CD14-positive monocyte (primary cell): ENCODE measurements at regions not wholly inside any gene's neighbourhood (a gene's known extent, or its start where the extent isn't known, plus 50 kb on each side); places are given as distances from the start of the nearest gene placed in this dataset.

Source experiments
- DNase-seq, 3 donors: peaks; one replicate each; pipeline ENCODE4 v3.0.0-alpha.2; 2011 to 2022
- H2AFZ ChIP-seq: 2 replicates; pipeline ENCODE4 v1.6.0; 2012; ENCODE audit warnings: mild to moderate bottlenecking, low read depth, low read length, inconsistent platforms; ENCODE audit not compliant: insufficient read depth, poor library complexity, severe bottlenecking
- H3K27ac ChIP-seq, 2 donors: 1 replicate in 1 of 2; 2 replicates in 1 of 2; pipeline ENCODE4 v1.5.1; 2012 to 2013; ENCODE audit warnings: low read length in 2 of 2, control low read depth in 1 of 2, inconsistent platforms in 1 of 2, low read depth in 1 of 2, mild to moderate bottlenecking in 1 of 2
- H3K27me3 ChIP-seq, 2 donors: one replicate each; pipeline versions ENCODE4 v1.6.0 to v1.6.1; 2011 to 2013; ENCODE audit warnings: low read length in 2 of 2; ENCODE audit not compliant: control insufficient read depth in 2 of 2, insufficient read depth in 2 of 2
- H3K36me3 ChIP-seq, 2 donors: replicated peaks in 1 of 2; 1 replicate in 1 of 2; 2 replicates in 1 of 2; pipeline versions ENCODE4 v1.5.1 to v1.6.1; 2012 to 2013; ENCODE audit warnings: low read length in 2 of 2, control low read depth in 1 of 2, inconsistent platforms in 1 of 2, mild to moderate bottlenecking in 1 of 2; ENCODE audit not compliant: insufficient read depth in 2 of 2, control insufficient read depth in 1 of 2
- H3K4me1 ChIP-seq, 2 donors: 1 replicate in 1 of 2; 2 replicates in 1 of 2; pipeline versions ENCODE4 v1.5.1 to v1.6.1; 2012 to 2013; ENCODE audit warnings: low read length in 2 of 2, control low read depth in 1 of 2, inconsistent platforms in 1 of 2, mild to moderate bottlenecking in 1 of 2, moderate library complexity in 1 of 2; ENCODE audit not compliant: insufficient read depth in 2 of 2, control insufficient read depth in 1 of 2
- H3K4me2 ChIP-seq: replicated peaks from 2 replicates; pipeline ENCODE3; 2012; ENCODE audit warnings: low read length, moderate library complexity, mild to moderate bottlenecking; ENCODE audit not compliant: poor library complexity, severe bottlenecking; ENCODE audit errors: extremely low read depth
- H3K4me3 ChIP-seq, 3 experiments: fragments of 200-600 bp in 1 of 3; sonication (generic) in 1 of 3; replicated peaks in 1 of 3; 1 replicate in 2 of 3; 2 replicates in 1 of 3; pipeline ENCODE4 v1.5.1; 2011 to 2013; ENCODE audit warnings: low read length in 3 of 3, mild to moderate bottlenecking in 3 of 3, control low read depth in 2 of 3, low read depth in 2 of 3, inconsistent platforms in 1 of 3, moderate library complexity in 1 of 3
- H3K79me2 ChIP-seq: 2 replicates; pipeline ENCODE4 v1.6.0; 2012; ENCODE audit warnings: mild to moderate bottlenecking, control low read depth, inconsistent platforms, low read length, moderate library complexity; ENCODE audit not compliant: insufficient read depth
- H3K9ac ChIP-seq: 2 replicates; pipeline ENCODE4 v1.6.0; 2017; ENCODE audit warnings: low read length, mild to moderate bottlenecking; ENCODE audit not compliant: insufficient read depth, poor library complexity, severe bottlenecking
- H3K9me3 ChIP-seq, 2 donors: replicated peaks in 1 of 2; 1 replicate in 1 of 2; 2 replicates in 1 of 2; pipeline versions ENCODE4 v1.5.1 to v1.6.1; 2012 to 2013; ENCODE audit warnings: low read length in 2 of 2, control low read depth in 1 of 2; ENCODE audit not compliant: control insufficient read depth in 1 of 2, insufficient read depth in 1 of 2
- H4K20me1 ChIP-seq: 2 replicates; pipeline ENCODE4 v1.6.0; 2012; ENCODE audit warnings: mild to moderate bottlenecking, low read length, control low read depth, moderate library complexity; ENCODE audit not compliant: insufficient read depth
- H3K27ac Mint-ChIP-seq, 7 donors: one replicate each; pipeline ENCODE4 v1.8.0; 2020; ENCODE audit warnings: mild to moderate bottlenecking in 7 of 7, mixed read lengths in 7 of 7, moderate library complexity in 6 of 7, inconsistent platforms in 2 of 7
- H3K27me3 Mint-ChIP-seq, 3 donors: one replicate each; pipeline ENCODE4 v1.8.0; 2021 to 2022; ENCODE audit warnings: low read depth in 3 of 3, mild to moderate bottlenecking in 3 of 3, mixed read lengths in 3 of 3, moderate library complexity in 3 of 3, inconsistent platforms in 1 of 3
- H3K36me3 Mint-ChIP-seq, 2 donors: one replicate each; pipeline ENCODE4 v1.8.0; 2020; ENCODE audit warnings: mixed read lengths in 2 of 2, inconsistent platforms in 1 of 2, mild to moderate bottlenecking in 1 of 2
- H3K4me1 Mint-ChIP-seq: one replicate; pipeline ENCODE4 v1.8.0; 2020; ENCODE audit warnings: mild to moderate bottlenecking, mixed read lengths
- H3K4me3 Mint-ChIP-seq, 2 donors: one replicate each; pipeline ENCODE4 v1.8.0; 2020; ENCODE audit warnings: mild to moderate bottlenecking in 2 of 2, mixed read lengths in 2 of 2, moderate library complexity in 1 of 2
- H3K9me3 Mint-ChIP-seq, 7 donors: one replicate each; pipeline ENCODE4 v1.8.0; 2020 to 2022; ENCODE audit warnings: mixed read lengths in 7 of 7, mild to moderate bottlenecking in 6 of 7, moderate library complexity in 6 of 7, inconsistent platforms in 2 of 7
- CTCF ChIP-seq: fragments of 200-600 bp; IDR thresholded peaks from one replicate; pipeline ENCODE4 v1.8.0; 2022; ENCODE audit warnings: antibody characterized with exemption, mild to moderate bottlenecking
- WGBS: methylation state at CpG from one replicate; pipeline ENCODE4 v1.1.5; 2013; ENCODE audit warnings: missing lambda C conversion rate; ENCODE audit not compliant: insufficient coverage; 5-methylcytosine and 5-hydroxymethylcytosine counted together
- intact Hi-C, 2 donors: fragments of 100-400 bp; cut with micrococcal nuclease; formaldehyde crosslinking; loops; one replicate each; pipeline versions ENCODE4 v1.15.0 to v1.15.1; 2023

GRCh38 chr14:71296184-71296583 lies 388.9 kb downstream of the PCNX1 start:
- no peak overlapping the region for H3K27ac ChIP-seq

GRCh38 chr14:71300566-71301330 lies 393.5 kb downstream of the PCNX1 start:
- H3K27ac Mint-ChIP-seq = no peak overlapping the region
- H3K9me3 Mint-ChIP-seq = peaks cover 9 to 20% (median 14%) of the 10 kb centered on the region in 7 donors
- H3K36me3 Mint-ChIP-seq = peaks cover 0 to 2% of the 10 kb centered on the region in 2 donors
- no peak overlapping the region for H3K4me3 ChIP-seq
- H4K20me1 ChIP-seq = no peaks in the 10 kb centered on the region
- peaks cover 9 to 15% of the 10 kb centered on the region in 2 donors for H3K9me3 ChIP-seq
- H3K27me3 ChIP-seq = no peaks in the 10 kb centered on the region
- H3K36me3 ChIP-seq = no peaks in the 10 kb centered on the region
- 100% methylated on average over 1 of the region's 5 CpGs for WGBS
- H3K27me3 Mint-ChIP-seq = peaks cover 0 to 3% (median 0%) of the 10 kb centered on the region in 3 donors
- DNase-seq = no peak
- H3K4me2 ChIP-seq = no peak overlapping the region
- no peak overlapping the region for H3K27ac ChIP-seq
- no peak overlapping the region for H3K9ac ChIP-seq
- H2AFZ ChIP-seq = no peak overlapping the region
- no peaks in the 10 kb centered on the region for H3K4me1 Mint-ChIP-seq
- H3K79me2 ChIP-seq = no peaks in the 10 kb centered on the region
- H3K4me1 ChIP-seq = no peaks in the 10 kb centered on the region
- intact Hi-C loops = no loop called here
- no peak overlapping the region for H3K4me3 Mint-ChIP-seq
- TF ChIP-seq CTCF = no peak

More at GRCh38 chr14:71296184-71296583, 388.9 kb downstream of the PCNX1 start:
- Histone ChIP-seq H3K36me3 (no peaks in the 10 kb centered on the region), H4K20me1 (no peaks in the 10 kb centered on the region), H3K4me3 (no peak overlapping the region), H2AFZ (no peak overlapping the region), H3K9me3 (no peaks in the 10 kb centered on the region), H3K4me1 (peaks cover under 1% of the 10 kb centered on the region in 2 donors), H3K9ac (no peak overlapping the region), H3K27me3 (no peaks in the 10 kb centered on the region), H3K4me2 (no peak overlapping the region), H3K79me2 (no peaks in the 10 kb centered on the region)
- Mint-ChIP-seq H3K36me3 (no peaks in the 10 kb centered on the region), H3K27me3 (no peaks in the 10 kb centered on the region), H3K4me3 (no peak overlapping the region), H3K27ac (no peak overlapping the region), H3K9me3 (no peaks in the 10 kb centered on the region), H3K4me1 (peaks cover 4% of the 10 kb centered on the region)
- DNase-seq = no peak
- TF ChIP-seq CTCF = no peak
- intact Hi-C loops = no loop called here
